ACC112 (cell line): ENCODE measurements at regions not wholly inside any gene's neighbourhood (a gene's known extent, or its start where the extent isn't known, plus 50 kb on each side); places are given as distances from the start of the nearest gene placed in this dataset.
"Not testable (repeated sequence)": the region's sequence is repeated elsewhere in the genome, so short reads cannot be mapped to it uniquely, and the experiment has no call there.

Source experiments
- H2AFZ ChIP-seq: fragments of 200-600 bp; sonication (generic); one replicate; pipeline ENCODE4 v1.6.0; 2017; ENCODE audit warnings: antibody characterized with exemption, low read length; ENCODE audit not compliant: unreplicated experiment
- H3K27ac ChIP-seq: fragments of 200-600 bp; sonication (generic); 2 replicates; pipeline ENCODE4 v1.5.1; 2014; ENCODE audit warnings: low read depth, mild to moderate bottlenecking, antibody characterized with exemption, low read length, moderate library complexity
- H3K27me3 ChIP-seq: fragments of 200-600 bp; sonication (generic); 2 replicates; pipeline ENCODE4 v1.6.1; 2014; ENCODE audit warnings: mild to moderate bottlenecking, antibody characterized with exemption, low read length, moderate library complexity, mixed read lengths; ENCODE audit not compliant: insufficient read depth
- H3K36me3 ChIP-seq: fragments of 200-600 bp; sonication (generic); 2 replicates; pipeline ENCODE4 v1.6.1; 2016; ENCODE audit warnings: mild to moderate bottlenecking, antibody characterized with exemption, low read length, moderate library complexity, mixed read lengths; ENCODE audit not compliant: insufficient read depth
- H3K4me1 ChIP-seq: fragments of 200-600 bp; sonication (generic); one replicate; pipeline ENCODE4 v1.6.1; 2016; ENCODE audit warnings: low read length, mixed read lengths; ENCODE audit not compliant: insufficient read depth, unreplicated experiment, control insufficient read depth
- H3K4me3 ChIP-seq: fragments of 200-600 bp; sonication (generic); 2 replicates; pipeline ENCODE4 v1.5.1; 2014; ENCODE audit warnings: mild to moderate bottlenecking, low read depth, low read length
- H3K79me2 ChIP-seq: fragments of 200-600 bp; sonication (generic); one replicate; pipeline ENCODE4 v1.6.0; 2016; ENCODE audit warnings: low read length; ENCODE audit not compliant: control insufficient read depth, unreplicated experiment, insufficient read depth

GRCh38 chr4:147285751-147286150 lies 195.1 kb upstream of the EDNRA start:
- Histone ChIP-seq H3K27ac (no peak overlapping the region), H3K4me3 (no peak overlapping the region), H3K79me2 (no peaks in the 10 kb centered on the region), H2AFZ (no peak overlapping the region), H3K4me1 (no peaks in the 10 kb centered on the region), H3K27me3 (no peaks in the 10 kb centered on the region), H3K36me3 (no peaks in the 10 kb centered on the region)

DNA sequence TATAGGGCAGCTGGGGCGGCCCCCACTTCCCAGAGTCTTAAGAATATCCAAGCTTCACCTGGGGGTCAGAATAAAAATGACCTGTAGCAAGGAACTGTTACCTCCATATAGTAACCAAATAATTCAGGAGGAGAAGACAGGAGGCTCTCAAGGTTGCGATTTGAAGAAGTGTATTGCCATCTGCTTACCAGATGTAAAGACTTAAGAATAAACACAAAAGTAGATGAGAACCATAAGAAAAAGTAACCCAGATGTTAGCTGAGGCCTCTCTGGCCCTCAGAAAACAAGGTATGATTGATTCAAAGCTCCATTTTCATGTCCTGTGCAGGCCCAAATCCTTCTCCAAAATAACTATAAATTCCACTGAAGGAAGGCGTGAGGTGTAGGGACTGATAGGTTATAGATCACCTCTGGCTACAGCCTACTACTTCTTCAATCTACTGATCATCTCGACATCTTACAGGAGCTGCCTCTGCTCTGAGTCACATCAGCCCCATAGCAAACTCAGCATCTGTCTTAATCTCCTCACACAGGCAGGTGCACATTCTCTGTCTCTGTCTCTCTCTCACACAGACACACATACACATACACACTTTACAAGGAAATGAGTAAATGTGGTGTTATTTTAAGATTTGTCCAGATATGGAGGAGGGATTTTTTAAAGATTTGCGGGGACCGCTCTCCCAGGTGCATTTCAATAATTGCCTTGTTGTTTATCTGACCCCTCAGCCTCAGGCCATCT lies 193.9 kb upstream of the EDNRA start:
- Histone ChIP-seq H2AFZ (no peak overlapping the region), H3K4me1 (no peaks in the 10 kb centered on the region), H3K27ac (no peak overlapping the region), H3K36me3 (no peaks in the 10 kb centered on the region), H3K79me2 (no peaks in the 10 kb centered on the region), H3K27me3 (no peaks in the 10 kb centered on the region), H3K4me3 (no peak overlapping the region)

GRCh38 chr4:147287588-147287890 lies 193.4 kb upstream of the EDNRA start:
- no peak overlapping the region for H3K4me3 ChIP-seq
- no peak overlapping the region for H2AFZ ChIP-seq
- no peak overlapping the region for H3K27ac ChIP-seq
- no peaks in the 10 kb centered on the region for H3K36me3 ChIP-seq
- no peaks in the 10 kb centered on the region for H3K4me1 ChIP-seq
- H3K79me2 ChIP-seq, result no peaks in the 10 kb centered on the region
- H3K27me3 ChIP-seq, result no peaks in the 10 kb centered on the region

DNA sequence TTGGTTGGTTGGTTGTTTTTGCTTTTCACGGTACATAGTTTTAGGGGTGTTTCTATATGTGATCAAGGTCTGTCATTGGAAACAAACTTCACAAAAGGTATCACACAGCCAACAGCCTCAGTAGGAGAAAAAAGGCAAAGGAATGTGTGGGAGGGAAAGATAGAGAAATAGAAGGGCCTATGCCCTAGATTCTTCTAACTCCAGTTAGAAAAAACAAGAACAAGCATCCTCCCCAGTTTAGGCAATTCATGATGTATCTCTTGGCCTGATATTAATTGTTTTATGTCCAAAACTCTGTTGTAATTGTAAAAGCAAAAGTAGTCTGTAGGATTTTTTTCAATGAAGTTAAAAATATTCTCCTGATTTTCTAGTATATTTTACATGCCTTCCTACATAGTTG lies 192.4 kb upstream of the EDNRA start:
- Histone ChIP-seq H3K36me3 (no peaks in the 10 kb centered on the region), H3K79me2 (no peaks in the 10 kb centered on the region), H3K27ac (no peak overlapping the region), H3K4me1 (no peaks in the 10 kb centered on the region), H3K4me3 (no peak overlapping the region), H2AFZ (no peak overlapping the region), H3K27me3 (no peaks in the 10 kb centered on the region)

DNA sequence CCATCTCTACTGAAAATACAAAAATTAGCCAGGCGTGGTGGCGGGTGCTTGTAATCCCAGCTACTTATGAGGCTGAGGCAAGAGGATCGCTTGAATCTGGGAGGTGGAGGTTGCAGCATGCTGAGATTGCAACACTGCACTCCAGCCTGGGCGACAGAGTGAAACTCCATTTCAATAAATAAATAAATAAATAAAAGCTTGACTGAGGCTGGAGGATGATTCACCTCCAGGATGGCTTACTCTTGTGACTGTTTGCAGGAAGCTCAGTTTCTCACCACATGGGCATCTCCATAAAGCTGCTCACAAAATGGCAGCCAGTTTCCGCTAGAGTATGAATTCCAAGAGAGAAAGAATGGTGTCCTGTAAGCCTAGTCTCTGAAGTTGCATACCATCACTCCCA lies 191.7 kb upstream of the EDNRA start:
- no peaks in the 10 kb centered on the region for H3K79me2 ChIP-seq
- no peaks in the 10 kb centered on the region for H3K27me3 ChIP-seq
- no peak overlapping the region for H3K27ac ChIP-seq
- H2AFZ ChIP-seq, result no peak overlapping the region
- H3K4me1 ChIP-seq, result no peaks in the 10 kb centered on the region
- no peak overlapping the region for H3K4me3 ChIP-seq
- H3K36me3 ChIP-seq, result no peaks in the 10 kb centered on the region

DNA sequence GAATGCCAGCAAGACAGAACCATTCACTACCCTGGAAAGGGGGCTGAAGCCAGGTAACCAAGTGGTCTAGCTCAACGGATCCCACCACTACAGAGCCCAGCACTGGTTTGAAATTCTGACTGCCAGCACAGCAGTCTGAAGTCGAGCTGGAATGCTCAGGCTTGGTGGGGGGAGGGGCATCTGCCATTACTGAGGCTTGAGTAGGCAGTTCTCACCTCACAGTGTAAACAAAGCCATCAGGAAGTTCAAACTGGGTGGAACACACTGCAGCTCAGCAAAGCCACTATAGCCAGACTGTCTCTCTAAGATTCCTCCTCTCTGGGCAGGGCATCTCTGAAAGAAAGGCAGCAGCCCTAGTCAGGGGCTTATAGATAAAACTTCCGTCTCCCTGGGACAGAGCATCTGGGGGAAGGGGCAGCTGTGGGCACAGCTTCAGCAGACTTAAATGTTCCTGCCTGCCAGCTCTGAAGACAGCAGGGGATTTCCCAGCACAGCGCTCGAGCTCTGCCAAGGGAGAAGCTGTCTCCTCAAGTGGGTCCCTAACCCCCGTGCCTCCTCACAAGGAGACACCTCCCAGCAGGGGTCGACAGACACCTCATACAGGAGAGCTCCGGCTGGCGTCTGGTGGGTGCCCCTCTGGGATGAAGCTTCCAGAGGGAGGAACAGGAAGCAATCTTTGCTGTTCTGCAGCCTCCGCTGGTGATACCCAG lies 188.1 kb upstream of the EDNRA start:
- not testable (repeated sequence) for H2AFZ ChIP-seq, H3K27me3 ChIP-seq, H3K27ac ChIP-seq, H3K4me1 ChIP-seq, H3K4me3 ChIP-seq, H3K36me3 ChIP-seq, H3K79me2 ChIP-seq

DNA sequence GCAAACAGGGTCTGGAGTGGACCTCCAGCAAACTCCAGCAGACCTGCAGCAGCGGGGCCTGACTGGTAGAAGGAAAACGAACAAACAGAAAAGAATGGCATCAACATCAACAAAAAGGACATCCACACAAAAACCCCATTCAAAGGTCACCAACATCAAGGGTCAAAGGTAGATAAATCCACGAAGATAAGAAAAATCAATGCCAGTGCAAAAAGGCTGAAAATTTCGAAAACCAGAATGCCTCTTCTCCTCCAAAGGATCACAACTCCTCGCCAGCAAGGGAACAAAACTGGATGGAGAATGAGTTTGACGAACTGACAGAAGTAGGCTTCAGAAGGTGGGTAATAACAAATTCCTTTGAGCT lies 187.6 kb upstream of the EDNRA start:
- H3K27me3 ChIP-seq, H3K79me2 ChIP-seq, H3K4me1 ChIP-seq, H3K4me3 ChIP-seq, H3K27ac ChIP-seq, H2AFZ ChIP-seq, H3K36me3 ChIP-seq: not testable (repeated sequence)

GRCh38 chr4:147299205-147299604 lies 181.7 kb upstream of the EDNRA start:
- Histone ChIP-seq H3K27ac (no peak overlapping the region), H3K36me3 (no peaks in the 10 kb centered on the region), H3K79me2 (no peaks in the 10 kb centered on the region), H3K4me3 (no peak overlapping the region), H3K27me3 (no peaks in the 10 kb centered on the region), H3K4me1 (no peaks in the 10 kb centered on the region), H2AFZ (peak overlapping the region; percentile 5)

DNA sequence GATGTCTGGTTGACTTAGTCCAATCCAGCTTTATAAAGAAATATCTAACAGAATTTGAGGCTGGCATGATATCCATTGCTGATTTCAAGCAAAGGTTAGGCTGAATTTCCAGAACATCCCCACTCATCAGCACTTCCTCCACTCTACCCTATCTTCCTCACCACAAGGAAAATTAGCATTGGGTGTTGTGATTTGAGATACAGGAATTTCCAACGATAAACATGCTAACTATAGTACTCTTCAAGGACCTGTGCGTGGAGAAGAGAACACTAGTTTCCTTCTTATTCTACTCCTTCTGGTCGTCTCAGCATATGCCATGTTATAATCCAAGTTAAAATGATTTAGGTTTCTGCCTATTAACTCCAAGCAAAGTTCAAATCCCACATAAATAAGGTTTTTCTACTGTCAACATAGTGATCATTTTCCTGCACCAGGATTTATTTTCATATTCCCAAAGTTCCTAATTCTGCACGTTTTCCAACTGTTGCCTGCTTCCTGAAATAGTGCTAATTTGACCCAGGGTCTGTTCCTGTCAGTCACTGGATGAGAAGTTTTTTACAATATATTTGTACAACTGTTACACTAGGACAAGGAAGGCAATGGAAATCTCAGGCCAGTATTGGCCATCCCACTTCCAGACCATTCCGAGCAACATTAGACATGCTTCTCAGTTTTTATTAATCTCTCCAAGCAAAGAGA lies 177.6 kb upstream of the EDNRA start:
- no peaks in the 10 kb centered on the region for H3K79me2 ChIP-seq
- H3K4me3 ChIP-seq, result no peak overlapping the region
- no peaks in the 10 kb centered on the region for H3K4me1 ChIP-seq
- no peak overlapping the region for H3K27ac ChIP-seq
- H3K36me3 ChIP-seq, result no peaks in the 10 kb centered on the region
- no peak overlapping the region for H2AFZ ChIP-seq
- no peaks in the 10 kb centered on the region for H3K27me3 ChIP-seq

DNA sequence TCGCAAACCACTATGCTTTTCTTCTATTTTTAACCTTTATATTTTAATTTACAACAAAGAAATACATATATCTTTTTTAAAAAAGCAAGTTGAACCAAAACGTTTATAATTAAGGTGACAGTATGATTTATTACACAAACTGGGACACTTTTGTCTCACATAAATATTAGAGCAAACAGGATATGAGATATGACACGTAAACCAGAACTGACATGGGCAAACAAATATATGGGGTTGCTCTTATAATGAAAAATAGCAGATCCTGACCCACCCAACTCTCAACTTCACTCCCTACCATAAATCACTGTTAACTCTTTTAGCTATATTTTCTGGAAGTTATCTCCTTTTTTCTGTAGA lies 177.0 kb upstream of the EDNRA start:
- no peak overlapping the region for H3K4me3 ChIP-seq
- H3K79me2 ChIP-seq, result no peaks in the 10 kb centered on the region
- H3K27me3 ChIP-seq, result no peaks in the 10 kb centered on the region
- no peak overlapping the region for H3K27ac ChIP-seq
- no peaks in the 10 kb centered on the region for H3K4me1 ChIP-seq
- H3K36me3 ChIP-seq, result no peaks in the 10 kb centered on the region
- H2AFZ ChIP-seq, result no peak overlapping the region
